Activated CD4-positive, CD25-positive, alpha-beta regulatory T cell (primary cell): ENCODE measurements at regions not wholly inside any gene's neighbourhood (a gene's known extent, or its start where the extent isn't known, plus 50 kb on each side); places are given as distances from the start of the nearest gene placed in this dataset.

ENCODE experiments used
- DNase-seq, 4 experiments: peaks; one replicate each; lab custom pipeline; 2025; lab: John Stamatoyannopoulos, UW

DNA sequence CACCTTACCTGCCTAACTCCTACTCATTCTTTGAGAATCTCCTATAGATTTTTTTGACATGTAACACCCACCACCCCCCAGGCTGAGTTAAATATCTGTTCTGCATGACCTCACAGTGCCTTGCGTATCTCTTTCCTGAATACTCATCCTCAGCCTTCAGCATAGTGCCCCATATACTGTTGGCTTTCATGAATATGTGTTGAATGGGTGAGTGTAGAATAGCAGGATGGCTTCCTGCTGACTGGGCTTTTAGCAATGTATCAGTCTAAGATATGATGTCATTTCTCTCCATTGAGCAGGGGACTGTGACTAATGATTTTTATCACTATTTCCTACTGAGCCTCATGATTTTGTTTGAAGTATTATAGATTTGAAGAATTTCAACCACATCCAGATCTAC is 361.6 kb upstream of the MARCKS start:
- DNase-seq: no peak

DNA sequence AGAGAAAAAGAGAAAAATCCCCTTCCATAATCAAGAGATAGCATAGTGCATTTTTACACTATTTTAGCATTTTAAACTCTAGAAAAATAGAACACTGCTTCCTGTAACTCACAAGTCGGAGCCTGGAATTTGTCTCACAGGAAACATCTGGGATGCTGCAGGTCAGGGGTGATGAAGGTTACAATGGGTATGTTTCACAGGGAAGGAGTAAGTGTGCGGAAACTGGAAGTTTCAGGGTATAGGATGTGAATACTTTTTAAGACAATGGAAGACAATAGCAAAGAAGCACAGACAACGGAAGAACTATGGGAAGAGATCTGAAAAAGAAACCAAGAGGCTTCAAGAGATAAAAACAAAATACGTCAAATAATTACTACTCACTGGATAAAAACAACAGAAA is 361.0 kb upstream of the MARCKS start:
- DNase-seq: no peak

DNA sequence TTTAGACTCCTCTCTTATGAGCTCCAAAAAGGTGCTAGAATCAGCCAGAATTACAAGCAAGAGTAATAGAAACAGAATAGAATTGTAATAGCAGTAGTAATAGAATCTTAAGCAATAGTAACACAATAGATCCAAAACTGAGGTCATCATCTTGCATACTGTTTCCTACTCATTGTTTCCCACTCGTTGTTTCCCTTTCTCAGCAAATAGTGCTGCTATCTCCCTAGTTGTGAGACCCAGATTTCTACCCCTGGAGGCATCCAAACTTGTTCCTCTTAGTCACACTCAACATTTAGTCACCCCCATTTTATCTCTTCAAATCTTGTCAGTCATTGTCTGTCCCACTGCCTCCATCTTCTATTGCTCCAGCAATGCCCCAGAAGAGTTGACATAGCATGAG is 356.9 kb upstream of the MARCKS start:
- no peak for DNase-seq

DNA sequence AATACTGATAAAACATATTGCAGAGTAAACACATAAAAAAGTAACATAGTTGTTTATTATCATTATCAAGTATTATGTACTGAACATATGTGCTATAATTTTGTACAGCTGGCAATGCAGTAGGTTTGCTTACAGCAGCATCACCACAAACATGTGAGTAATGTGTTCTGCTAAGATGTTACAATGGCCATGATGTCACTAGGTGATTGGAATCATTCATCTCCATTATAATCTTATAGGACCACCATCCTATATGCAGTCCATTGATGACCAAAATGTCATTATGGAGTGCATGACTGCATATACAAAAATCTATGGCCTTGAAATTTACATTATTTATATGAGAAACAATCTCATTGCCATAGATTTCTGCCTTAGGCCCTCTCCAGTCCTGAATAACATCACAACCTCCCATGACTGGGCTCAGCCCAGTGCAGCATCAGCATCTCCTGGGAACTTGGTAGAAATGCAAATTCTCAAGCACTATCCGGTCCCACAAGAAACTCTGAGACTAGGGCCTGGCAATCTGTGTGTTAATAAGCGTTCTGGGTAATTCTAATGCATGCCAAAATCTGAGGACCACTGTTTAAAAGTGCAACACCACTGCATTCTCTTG is 352.0 kb upstream of the MARCKS start:
- DNase-seq: no peak

DNA sequence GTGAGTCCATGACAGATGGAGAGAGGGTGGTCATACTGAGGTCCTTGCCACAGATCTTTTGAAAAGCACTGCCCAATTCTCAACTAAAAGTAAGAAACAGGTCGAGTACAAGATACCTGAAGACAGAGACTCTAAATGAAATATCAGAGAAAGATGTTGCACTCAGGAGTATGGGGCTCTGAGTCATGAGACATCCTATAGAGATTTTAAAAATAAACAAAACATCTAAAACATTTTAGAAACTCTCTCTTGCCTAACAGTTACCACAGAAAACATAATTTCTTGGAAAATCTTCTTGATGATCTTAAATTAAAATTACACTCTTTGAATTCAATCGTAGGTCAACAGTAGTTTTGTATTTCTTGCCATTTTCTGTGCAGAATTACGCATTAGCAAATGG is 348.9 kb upstream of the MARCKS start:
- DNase-seq: no peak

DNA sequence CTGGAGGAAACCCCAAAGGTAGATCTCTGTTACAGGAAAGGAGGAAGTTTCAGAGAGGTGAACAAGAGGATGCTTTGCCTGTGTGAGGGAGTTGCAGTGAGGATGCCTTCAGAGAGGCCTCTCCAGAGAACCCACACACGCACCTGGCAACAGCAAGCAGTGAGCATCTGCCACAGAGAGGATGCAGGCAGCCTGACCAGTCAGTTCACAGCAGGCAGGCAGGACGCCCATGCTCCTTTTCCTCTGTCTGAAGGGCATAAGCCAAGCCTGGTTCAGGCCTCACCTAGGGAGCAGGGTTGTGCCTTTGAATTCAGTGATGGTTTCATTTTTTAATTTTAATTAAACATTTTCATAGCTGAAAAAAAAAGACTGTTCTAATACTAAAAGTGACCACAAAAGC is 346.0 kb upstream of the MARCKS start:
- no peak for DNase-seq

DNA sequence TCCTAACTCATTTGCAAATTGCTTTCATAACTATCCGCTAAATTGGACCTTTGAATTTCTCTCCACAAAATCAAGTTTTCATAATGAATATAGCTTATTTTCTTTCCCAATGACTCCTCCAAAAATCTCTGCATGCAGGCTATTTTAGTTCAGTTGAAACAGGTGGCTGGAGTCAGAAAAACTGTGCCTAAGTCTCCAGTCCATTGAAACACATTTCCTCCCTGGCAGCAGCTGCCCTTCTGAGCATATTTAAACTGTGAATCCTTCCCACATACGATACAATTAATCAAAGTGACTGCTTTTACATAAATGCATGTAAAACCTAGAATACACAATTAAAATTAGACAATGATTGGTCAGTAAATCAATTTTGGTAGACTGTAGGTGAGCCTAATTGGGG is 344.6 kb upstream of the MARCKS start:
- no peak for DNase-seq

DNA sequence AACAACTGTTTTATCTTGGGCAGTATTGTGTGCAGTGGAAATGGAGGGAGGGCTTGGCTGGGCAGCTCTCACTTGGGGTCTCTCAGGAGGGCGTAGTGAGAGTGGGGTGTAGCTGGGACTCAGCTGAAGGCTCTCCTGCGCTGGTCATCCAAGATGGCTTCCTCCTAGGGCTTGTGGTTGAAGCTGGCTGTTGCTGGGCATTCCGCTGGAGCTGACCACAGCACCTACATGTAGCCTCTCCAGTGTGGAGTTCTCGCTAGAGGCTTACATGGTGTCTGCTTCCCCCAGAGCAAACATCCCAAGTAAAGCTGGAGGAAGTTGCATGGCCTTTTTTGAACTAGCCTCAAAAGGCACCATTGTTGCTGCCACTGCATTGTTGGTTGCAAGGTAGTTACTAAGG is 344.1 kb upstream of the MARCKS start:
- no peak for DNase-seq

DNA sequence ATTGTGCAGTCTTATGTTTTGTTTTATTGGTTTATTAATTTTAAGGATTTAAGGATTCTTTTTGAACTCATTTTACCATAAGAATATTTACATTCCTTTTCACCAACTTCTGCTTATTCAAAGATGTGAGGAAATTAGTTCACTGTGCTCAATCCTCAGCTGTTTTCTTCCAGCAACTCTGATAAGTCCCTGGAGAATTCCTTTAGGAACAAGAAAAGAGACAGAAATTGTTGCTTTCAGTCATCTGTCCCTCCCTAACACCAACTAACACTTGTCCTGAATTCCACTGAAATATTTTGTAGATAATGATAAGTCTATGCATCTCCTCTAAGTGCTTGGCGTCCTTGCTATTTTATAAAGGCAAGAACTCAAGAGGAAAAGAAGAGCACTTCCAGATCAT is 334.8 kb upstream of the MARCKS start:
- DNase-seq: no peak

DNA sequence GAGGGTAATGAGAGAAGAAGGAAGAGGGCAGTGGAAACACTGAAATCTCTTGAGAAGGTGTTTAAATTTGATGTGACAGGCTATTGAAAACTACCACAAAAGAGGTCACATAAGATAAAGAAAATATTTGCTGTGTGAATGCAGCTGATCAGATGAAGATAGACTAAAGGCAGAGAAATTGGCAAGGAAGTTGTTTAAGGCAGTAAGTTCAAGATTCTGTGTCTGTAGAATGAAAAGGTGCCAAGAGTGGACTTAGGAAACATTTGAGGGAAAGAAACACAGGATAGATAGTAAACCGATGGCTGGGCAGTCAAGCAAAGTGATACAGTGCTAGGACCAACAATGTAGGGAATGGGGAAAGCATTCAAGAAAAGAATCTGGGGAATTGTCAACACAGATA is 332.3 kb upstream of the MARCKS start:
- DNase-seq: no peak

DNA sequence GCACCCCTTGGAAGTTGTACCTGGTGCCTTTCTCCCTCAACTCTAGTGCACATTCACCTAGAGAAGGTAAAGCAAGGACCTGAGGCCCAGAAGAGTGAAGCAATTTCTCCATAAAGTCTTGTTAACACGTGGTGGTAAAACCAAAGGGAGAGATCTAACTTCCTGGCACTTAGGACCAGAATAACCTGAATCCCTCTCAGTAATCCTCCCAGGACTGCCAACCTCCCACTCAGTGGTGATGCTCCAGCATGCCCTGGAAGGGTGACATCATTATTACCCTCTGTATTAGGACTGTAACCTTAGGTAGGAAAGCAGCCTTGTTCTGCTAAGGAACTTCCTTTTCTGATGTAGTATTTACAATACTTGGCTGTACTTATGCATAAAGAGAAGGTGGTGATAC is 330.6 kb upstream of the MARCKS start:
- no peak for DNase-seq

DNA sequence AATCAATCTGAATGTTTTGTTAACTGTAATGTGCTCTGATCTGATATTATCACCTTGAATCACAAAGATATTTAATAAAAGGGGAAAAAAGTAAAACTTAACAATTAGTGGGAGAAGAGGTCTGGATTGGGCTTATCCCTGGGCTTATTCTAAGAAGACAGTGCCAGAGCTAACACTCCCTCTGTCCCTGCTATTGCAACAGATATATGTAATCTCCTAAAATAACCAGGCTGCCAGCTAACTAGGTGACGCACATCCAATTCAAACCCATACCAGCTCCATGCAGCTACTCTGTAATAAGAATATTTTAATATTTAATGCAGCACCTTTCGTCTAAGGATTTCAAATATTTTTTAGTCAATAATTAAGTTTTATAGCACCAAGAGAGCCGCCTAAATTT is 330.1 kb upstream of the MARCKS start:
- no peak for DNase-seq

DNA sequence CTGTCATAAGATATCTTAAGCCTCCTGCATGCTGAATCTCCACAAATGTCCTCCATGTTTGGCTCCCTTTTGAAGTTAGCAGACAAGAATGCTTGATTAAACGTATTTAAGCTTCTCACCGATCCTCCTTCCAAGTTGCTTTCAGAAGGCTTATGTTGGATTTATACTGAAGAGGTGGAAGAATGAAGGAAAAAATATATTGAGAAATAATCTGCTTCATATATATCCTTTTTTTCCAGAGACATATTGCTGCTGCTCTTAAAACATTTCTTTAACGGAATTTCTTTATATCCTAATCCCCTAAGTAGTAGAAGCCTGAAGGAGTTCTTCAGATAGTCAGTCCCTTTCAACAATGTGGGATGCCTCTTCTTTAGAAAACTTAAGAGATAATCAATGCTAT is 329.0 kb upstream of the MARCKS start:
- DNase-seq: no peak

DNA sequence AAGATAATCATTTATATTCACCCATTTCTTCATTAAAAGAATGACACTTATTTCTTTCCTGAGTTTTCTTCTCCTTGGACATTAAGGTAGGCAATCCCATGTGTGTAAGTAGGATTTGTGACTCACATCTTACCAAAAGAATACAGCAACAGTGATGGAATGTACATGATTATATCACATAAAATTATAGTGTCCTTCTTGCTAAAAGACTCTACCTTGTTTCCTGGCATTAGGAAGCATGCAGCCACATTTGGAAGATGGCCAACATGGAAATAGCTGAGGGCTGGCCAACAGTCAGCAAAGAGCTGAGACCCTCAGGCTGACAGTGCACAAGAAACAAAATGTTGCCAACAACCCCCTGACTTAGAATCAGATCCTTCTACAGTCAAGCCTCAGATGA is 327.9 kb upstream of the MARCKS start:
- no peak for DNase-seq

DNA sequence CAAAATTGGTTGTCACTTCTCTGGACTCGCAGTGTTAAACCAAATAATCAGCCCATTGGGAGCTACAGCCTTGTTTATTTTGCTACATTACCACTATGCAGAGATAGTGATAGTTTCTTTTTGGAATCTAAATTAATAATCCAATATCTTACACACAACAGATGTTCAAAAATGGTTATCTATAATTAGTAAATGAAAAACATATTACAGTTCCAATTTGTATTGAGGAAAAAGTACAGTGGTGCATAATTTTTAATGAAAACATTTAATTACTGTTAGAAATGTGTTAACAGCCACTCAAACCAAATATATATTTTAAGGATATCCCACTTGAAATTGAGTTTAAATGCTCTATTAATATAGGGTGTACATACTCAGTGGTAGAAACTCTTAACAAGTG is 327.3 kb upstream of the MARCKS start:
- no peak for DNase-seq

DNA sequence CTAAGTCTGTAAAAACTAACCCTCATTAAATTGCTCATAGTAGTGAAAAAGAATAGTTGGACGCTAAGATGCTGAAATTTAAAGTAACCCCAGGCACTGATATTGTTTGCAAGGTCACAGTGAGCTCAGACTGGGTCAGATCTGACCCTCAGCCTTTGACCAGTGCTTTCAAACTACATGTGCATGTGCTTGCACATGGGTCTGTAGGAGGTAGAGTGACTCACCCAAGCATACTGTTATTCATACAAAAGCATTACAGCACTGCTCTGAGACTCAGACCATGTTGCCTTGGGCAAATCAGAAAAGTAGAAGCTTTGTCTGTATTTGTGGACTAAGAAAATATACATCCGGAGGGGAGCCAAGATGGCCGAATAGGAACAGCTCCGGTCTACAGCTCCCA is 326.4 kb upstream of the MARCKS start:
- DNase-seq: no peak

DNA sequence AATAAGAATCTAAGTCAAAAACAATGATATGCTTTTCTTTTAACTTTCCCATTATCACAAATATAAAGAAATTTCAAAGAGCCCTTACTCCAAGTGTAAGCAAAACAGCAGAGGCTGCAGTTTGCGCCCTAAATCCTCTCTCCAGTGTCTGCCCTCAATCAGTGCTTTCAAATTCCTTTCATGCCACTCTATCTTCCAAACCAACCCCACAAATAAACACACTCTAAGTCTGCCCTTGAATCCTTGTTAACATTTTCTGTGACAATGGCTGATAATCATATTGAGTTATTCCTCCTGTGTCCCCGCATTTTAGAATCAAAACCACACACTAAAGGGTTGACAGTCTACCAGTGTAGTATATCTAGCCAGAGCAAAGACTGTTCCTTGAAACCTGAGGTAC is 317.9 kb upstream of the MARCKS start:
- no peak for DNase-seq

DNA sequence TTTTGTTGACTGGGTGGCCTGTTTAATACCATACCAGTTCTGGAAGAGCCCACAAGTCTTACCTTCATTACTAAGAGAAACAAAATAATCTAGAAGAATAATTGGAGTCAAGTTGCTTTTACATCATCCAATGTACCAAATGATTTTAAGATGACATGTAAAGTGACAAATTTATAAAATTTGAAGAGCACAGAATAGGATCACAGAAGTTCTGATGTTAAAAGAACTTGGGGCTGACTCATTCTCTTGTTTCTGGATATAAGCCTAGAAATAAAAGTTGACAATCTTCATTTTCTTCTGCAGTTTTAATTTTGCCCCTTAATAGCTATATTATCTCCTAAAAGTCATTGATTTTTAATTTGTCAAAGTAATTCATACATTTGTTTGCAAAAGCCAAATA is 317.5 kb upstream of the MARCKS start:
- no peak for DNase-seq

DNA sequence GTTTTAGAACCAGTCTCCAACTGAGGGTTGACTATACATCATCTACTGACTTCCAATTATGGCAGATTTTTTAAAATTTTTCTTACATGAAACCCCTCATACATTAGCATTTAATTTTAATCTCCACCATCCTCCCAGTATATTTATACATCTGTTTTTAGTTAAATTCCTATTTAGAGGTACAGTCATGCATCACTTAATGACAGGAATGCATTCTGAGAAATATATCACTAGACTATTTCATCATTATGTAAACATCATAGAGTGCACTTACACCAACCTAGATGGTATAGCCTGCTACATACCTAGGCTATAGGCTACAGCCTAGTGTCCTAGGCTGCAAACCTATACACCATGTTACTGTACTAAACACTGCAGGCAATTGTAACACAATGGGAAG is 316.7 kb upstream of the MARCKS start:
- DNase-seq: no peak

DNA sequence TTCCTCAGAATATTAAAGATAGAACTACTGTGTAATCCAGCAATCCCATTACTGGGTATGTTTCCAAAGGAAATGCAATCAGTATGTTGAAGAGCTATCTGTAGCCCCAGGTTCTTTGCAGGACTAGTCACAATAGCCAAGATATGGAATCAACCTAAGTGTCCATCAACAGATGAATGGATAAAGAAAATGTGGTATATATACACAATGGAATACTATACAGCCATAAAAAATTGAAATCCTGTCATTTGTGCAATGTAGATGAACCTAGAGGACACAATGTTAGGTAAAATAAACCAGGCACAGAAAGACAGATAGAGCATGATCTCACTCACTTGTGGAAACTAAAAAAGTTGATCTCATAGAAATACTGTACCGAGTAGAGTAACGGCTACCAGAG is 306.0 kb upstream of the MARCKS start:
- no peak for DNase-seq

DNA sequence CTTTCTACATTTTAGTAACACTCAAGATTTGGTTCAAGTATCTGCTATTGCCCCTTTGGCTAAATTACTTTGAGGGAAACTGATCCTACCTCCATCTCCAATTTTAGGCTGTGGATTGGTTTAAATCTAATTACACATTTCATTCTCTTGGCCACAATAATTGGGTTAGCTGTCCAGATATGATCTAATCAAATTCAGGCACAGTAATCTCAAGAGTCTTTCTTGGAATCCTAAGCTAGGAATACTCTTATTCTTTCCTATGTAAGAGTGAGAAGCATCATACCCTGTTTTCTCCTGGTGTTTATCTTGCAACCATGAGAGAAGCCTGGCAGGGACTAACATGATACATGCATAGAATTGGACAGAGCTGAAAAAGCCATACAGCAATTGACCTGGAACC is 300.4 kb upstream of the MARCKS start:
- no peak for DNase-seq

DNA sequence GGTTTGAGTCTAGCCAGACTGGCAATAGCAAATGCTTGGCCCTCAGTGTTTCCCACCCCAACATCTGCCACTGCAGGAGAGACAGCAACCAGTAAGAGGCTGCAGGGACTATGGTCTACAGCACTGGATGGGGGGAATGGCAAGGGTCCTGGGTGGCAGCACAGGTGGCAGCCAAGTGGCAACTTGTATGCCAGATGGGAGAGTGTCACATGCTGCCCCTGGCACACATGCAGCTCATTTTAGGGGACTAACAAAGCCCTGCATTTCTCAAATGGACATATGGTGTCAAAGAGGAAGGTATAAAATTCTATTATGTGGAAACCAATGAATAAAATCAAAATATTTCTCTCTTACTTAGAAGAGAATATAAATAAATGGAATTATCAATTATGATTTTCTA is 298.7 kb upstream of the MARCKS start:
- no peak for DNase-seq

DNA sequence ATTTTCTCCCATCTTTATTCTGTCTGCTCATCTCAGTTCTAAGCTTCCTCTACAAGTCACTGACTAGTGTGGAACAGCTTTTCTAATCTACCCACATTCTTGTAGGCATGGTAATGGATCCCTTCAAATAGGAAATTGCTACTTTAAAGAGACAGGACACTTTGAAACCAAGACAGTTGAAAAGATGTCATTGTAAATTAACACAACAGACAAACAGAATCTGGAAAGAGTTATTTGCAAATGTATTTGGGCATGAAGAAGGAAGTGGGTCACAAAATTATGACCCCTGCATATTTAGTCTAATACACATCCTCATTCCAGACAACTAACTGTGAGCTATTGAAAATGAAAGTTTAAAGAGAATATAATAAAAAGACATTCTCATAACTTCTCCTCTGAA is 298.2 kb upstream of the MARCKS start:
- DNase-seq: no peak

DNA sequence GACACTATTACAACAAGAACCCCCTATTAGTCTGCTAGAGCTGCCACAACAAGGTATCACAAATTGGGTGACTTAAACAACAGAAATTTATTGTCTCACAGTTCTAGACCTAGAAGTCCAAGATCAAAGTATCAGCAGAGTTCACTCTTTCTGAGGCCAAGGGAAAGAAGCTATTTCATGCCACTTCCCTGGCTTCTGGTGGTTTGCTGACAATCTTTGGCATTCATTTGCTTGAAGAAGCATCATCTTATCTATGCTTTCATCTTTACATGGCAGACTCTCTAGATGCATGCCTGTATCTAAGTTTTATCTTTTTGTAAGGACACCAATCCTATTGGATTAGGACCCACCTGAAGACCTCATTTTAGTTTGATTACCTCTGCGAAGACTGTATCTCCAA is 296.8 kb upstream of the MARCKS start:
- no peak for DNase-seq

DNA sequence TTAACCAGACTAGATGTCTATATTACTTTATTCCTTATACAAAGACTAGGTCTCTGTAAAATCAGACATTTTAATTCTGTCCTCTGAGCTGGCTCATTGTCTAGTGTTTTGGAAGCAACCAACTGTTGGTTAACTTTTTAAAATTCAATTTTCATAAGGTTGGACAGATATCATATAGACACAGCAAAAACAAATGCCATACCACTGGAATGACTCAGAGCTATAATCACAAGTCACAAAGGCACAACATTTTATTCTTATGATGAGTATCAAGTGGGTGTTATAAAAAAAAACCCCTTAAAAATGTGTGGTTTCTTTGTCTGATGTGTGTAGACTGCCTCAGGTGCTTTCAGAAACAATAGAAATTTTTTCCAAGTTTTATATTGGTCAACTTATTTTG is 296.2 kb upstream of the MARCKS start:
- DNase-seq: no peak
